ENCODE measurements at regions not wholly inside any gene's neighbourhood (a gene's known extent, or its start where the extent isn't known, plus 50 kb on each side); places are given as distances from the start of the nearest gene placed in this dataset.

DNA sequence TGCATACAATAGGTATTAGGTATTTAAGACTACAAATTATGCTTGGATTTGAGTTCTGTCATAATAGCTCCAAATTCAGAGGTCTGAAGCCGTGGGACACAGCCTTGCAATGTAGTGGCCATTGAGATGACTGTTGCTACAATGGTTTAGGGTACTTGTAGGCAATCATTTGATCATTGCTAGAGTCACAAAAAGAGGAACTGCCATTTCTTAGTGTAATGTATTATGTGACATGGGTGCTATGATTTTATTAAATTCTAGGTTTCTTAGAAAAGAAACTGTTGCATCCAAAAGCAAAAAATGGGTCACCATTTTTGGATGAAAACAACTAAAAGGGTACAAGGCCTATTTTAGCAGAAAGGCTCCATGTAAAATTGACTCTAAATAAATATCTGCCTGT lies 129.9 kb upstream of the ZNF644 start:
- DNase-seq (ENCODE audit: low read depth) = no peak
- TF ChIP-seq, protein P1, sequence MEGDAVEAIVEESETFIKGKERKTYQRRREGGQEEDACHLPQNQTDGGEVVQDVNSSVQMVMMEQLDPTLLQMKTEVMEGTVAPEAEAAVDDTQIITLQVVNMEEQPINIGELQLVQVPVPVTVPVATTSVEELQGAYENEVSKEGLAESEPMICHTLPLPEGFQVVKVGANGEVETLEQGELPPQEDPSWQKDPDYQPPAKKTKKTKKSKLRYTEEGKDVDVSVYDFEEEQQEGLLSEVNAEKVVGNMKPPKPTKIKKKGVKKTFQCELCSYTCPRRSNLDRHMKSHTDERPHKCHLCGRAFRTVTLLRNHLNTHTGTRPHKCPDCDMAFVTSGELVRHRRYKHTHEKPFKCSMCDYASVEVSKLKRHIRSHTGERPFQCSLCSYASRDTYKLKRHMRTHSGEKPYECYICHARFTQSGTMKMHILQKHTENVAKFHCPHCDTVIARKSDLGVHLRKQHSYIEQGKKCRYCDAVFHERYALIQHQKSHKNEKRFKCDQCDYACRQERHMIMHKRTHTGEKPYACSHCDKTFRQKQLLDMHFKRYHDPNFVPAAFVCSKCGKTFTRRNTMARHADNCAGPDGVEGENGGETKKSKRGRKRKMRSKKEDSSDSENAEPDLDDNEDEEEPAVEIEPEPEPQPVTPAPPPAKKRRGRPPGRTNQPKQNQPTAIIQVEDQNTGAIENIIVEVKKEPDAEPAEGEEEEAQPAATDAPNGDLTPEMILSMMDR (IDR thresholded peaks at IDR 0.05; ENCODE audit: low read depth, low read length, missing control alignments) = no peak
- no peak overlapping the region for H3K4me3 ChIP-seq (ENCODE audit: low read depth, low read length)

DNA sequence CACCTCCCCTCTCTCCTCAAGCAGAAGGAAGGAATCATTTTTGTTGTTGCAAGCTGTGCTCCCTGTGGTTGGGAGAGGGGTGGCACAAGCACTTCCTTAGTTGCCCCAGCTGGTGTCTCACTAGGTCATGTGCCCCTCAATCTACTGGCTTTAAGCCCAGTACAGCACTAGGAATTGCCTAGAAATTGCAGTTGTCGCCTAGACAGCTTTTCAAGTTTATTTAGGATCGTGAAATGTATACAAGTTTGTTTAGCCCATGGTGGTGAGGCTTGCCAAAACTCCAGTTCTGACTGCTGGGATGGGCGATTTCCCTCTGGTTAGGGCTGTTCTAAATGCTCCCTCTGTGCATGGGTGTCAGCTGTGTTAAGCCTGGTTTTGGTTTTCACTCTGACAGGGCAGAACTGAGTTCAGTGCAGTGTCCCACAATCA lies 126.8 kb upstream of the ZNF644 start:
- TF ChIP-seq, protein P1 (IDR thresholded peaks at IDR 0.05; ENCODE audit: low read depth, low read length, missing control alignments) = no peak
- no peak overlapping the region for H3K4me3 ChIP-seq (ENCODE audit: low read depth, low read length)
- DNase-seq (ENCODE audit: low read depth) = no peak

DNA sequence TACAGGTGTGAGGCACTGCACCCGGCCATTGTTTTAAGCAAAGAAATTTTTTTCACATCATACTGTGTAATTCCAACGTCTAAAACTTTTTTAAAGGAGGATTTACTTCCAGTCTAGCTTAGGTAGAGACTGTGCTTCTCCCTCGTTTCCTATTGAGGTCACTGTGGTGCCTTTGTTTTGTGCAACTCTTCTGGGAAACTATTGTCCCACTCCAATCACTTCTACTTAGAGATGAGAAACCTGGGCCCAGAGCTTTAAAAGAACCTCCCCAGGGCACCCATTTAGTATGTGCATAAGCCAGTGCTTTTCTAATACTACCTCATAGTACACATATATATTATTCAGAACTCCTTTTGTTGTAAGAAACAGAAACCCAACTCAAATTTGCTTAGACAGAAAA lies 120.0 kb upstream of the ZNF644 start:
- TF ChIP-seq, protein P1 (IDR thresholded peaks at IDR 0.05; ENCODE audit: low read depth, low read length, missing control alignments) = no peak
- no peak for DNase-seq (ENCODE audit: low read depth)
- H3K4me3 ChIP-seq (ENCODE audit: low read depth, low read length) = no peak overlapping the region

DNA sequence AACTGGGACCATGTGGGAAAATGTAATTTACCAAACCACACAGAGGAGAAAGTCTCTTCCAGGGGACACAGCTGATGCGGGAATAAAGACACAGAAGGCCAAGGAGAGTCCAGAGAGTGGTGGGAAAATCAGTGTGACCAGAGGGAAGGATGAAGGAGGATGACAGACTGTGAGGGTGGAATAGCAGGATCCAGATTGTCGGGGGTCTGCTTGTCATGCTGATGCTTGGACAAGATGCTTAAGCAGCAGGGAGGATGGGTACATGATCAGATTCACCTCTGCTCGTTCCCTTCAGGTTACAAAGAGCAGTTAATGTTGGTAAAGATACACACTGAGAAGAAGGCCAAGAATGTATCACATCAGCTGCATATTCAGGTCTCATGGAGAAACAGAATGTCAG lies 117.1 kb upstream of the ZNF644 start:
- TF ChIP-seq, protein P1 (IDR thresholded peaks at IDR 0.05; ENCODE audit: low read depth, low read length, missing control alignments) = no peak
- H3K4me3 ChIP-seq (ENCODE audit: low read depth, low read length) = no peak overlapping the region
- DNase-seq (ENCODE audit: low read depth) = no peak

DNA sequence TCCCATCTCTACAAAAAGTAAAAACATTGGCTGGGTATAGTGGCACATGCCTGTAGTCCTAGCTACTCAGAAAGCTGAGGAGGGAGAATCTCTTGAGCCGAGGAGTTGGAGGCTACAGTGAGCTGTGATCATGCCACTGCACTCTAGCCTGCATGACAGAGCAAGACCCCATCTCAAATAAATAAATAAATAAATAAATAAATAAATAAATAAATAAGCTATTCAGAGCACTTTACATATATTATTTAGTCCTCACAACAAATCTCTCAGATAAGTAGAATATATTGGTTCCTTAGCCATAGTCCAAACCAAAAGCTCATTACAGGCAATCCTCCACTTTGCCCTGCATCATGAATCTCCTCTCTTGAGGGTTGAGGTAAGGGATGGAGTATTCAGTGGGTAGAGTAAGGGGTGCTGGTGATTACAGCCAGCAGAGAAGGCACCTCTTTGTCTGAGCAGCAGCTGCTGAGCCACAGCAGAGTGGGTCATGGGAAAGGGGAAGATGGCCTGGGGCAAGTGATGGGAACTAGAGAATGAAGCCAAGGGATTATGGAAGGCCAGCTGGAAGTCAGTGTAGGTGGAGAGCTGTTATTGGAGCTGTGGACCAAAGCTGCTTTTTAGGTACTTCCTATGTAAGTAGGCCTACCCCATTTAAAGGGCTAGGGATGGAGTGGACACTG lies 115.5 kb upstream of the ZNF644 start:
- H3K4me3 ChIP-seq (ENCODE audit: low read depth, low read length) = no peak overlapping the region
- TF ChIP-seq, protein P1 (IDR thresholded peaks at IDR 0.05; ENCODE audit: low read depth, low read length, missing control alignments) = no peak
- no peak for DNase-seq (ENCODE audit: low read depth)

DNA sequence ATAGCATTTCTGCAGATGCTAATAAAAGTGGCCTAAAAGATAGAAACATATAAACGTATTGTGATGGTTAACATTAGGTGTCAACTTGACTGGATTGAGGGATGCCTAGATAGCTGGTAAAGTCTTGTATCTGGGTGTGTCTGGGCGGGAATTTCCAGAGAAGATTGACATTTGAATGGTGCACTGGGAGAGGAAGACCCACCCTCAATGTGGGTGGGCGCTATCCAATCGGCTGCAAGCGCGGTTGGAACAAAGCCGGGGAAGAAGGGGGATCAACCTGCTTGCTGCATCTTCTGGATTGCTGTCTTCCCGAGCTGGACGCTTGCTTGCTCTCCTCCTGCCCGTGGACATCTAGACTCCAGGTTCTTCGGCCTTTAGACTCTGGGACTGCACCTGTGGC lies 114.0 kb upstream of the ZNF644 start:
- DNase-seq (ENCODE audit: low read depth) = no peak
- TF ChIP-seq, protein P1 (IDR thresholded peaks at IDR 0.05; ENCODE audit: low read depth, low read length, missing control alignments) = no peak
- no peak overlapping the region for H3K4me3 ChIP-seq (ENCODE audit: low read depth, low read length)

DNA sequence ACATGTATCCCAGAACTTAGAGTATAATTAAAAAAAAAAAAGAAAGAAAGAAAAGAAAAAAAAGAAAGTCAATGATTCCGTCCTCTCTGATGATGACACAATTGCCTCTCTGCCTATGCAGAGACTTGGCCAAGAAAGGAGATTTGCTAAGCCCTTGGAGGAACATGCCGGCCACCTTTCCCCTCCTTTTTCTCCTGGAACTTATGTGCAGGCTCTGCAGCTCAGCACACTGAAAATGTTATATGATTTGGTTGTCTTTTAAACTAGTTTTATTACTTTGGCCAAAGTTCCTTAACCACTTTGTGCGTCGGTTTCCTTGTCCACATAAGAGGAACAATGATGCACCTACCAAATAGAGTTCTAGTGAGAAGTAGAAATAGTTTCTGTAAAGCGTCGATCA lies 111.4 kb upstream of the ZNF644 start:
- H3K4me3 ChIP-seq (ENCODE audit: low read depth, low read length) = no peak overlapping the region
- TF ChIP-seq, protein P1 (IDR thresholded peaks at IDR 0.05; ENCODE audit: low read depth, low read length, missing control alignments) = no peak
- no peak for DNase-seq (ENCODE audit: low read depth)
